ENCODE measurements at regions not wholly inside any gene's neighbourhood (a gene's known extent, or its start where the extent isn't known, plus 50 kb on each side); places are given as distances from the start of the nearest gene placed in this dataset.

- peak; percentile 53 for DNase-seq (ENCODE audit: low read depth)
These were observed 163.6 kb upstream of the ISX start for GRCh38 chr22:34902335-34902734.

GRCh38 chr22:34903416-34903815, 162.5 kb upstream of the ISX start:
- peak; percentile 50 for DNase-seq (ENCODE audit: low read depth)

- DNase-seq (ENCODE audit: low read depth) = no peak
These were observed 161.5 kb upstream of the ISX start for GRCh38 chr22:34904486-34904885.

- no peak for DNase-seq (ENCODE audit: low read depth)
These were observed 152.1 kb upstream of the ISX start for GRCh38 chr22:34913826-34914225.

GRCh38 chr22:34914846-34915245, 151.1 kb upstream of the ISX start:
- no peak for DNase-seq (ENCODE audit: low read depth)

- peak; percentile 36 for DNase-seq (ENCODE audit: low read depth)
These were observed 148.7 kb upstream of the ISX start for GRCh38 chr22:34917239-34917638.

- no peak for DNase-seq (ENCODE audit: low read depth)
These were observed 134.9 kb upstream of the ISX start for GRCh38 chr22:34931026-34931425.

- DNase-seq (ENCODE audit: low read depth) = no peak
These were observed 131.7 kb upstream of the ISX start for GRCh38 chr22:34934261-34934660.

GRCh38 chr22:34943830-34944229, 122.1 kb upstream of the ISX start:
- DNase-seq (ENCODE audit: low read depth) = peak; percentile 12

- DNase-seq (ENCODE audit: low read depth) = peak; percentile 80
These were observed 119.5 kb upstream of the ISX start for GRCh38 chr22:34946339-34946985.

- DNase-seq (ENCODE audit: low read depth) = no peak
These were observed 115.5 kb upstream of the ISX start for GRCh38 chr22:34950489-34950888.

- no peak for DNase-seq (ENCODE audit: low read depth)
These were observed 114.7 kb upstream of the ISX start for GRCh38 chr22:34951212-34951611.

GRCh38 chr22:34960005-34960404, 106.0 kb upstream of the ISX start:
- no peak for DNase-seq (ENCODE audit: low read depth)

GRCh38 chr22:34966980-34967565, 98.9 kb upstream of the ISX start:
- DNase-seq (ENCODE audit: low read depth) = peak; percentile 84

GRCh38 chr22:34969001-34969790, 96.8 kb upstream of the ISX start:
- DNase-seq (ENCODE audit: low read depth) = no peak

GRCh38 chr22:34971456-34971855, 94.5 kb upstream of the ISX start:
- no peak for DNase-seq (ENCODE audit: low read depth)

- peak; percentile 34 for DNase-seq (ENCODE audit: low read depth)
These were observed 93.6 kb upstream of the ISX start for GRCh38 chr22:34972191-34972897.

GRCh38 chr22:34973016-34973415, 92.9 kb upstream of the ISX start:
- DNase-seq (ENCODE audit: low read depth) = peak; percentile 48

GRCh38 chr22:34973926-34974325, 92.0 kb upstream of the ISX start:
- peak; percentile 56 for DNase-seq (ENCODE audit: low read depth)

GRCh38 chr22:34975721-34976120, 90.2 kb upstream of the ISX start:
- no peak for DNase-seq (ENCODE audit: low read depth)

- DNase-seq (ENCODE audit: low read depth) = no peak
These were observed 89.5 kb upstream of the ISX start for GRCh38 chr22:34976474-34976873.

GRCh38 chr22:34976886-34977285, 89.1 kb upstream of the ISX start:
- DNase-seq (ENCODE audit: low read depth) = no peak
